ENCODE measurements at regions not wholly inside any gene's neighbourhood (a gene's known extent, or its start where the extent isn't known, plus 50 kb on each side); places are given as distances from the start of the nearest gene placed in this dataset.
"Not testable (repeated sequence)": the region's sequence is repeated elsewhere in the genome, so short reads cannot be mapped to it uniquely, and the experiment has no call there.

- no peak for DNase-seq
These were observed 1133.2 kb upstream of the TMEM132C start for GRCh38 chr12:127133675-127134335.

GRCh38 chr12:127140864-127141484, 1126.0 kb upstream of the TMEM132C start:
- not testable (repeated sequence) for DNase-seq

- no peak for DNase-seq
These were observed 1124.0 kb upstream of the TMEM132C start for GRCh38 chr12:127143020-127143419.

- no peak for DNase-seq
These were observed 1122.2 kb upstream of the TMEM132C start for GRCh38 chr12:127144770-127145169.

GRCh38 chr12:127145241-127145928, 1121.6 kb upstream of the TMEM132C start:
- no peak for DNase-seq

- DNase-seq = peak; percentile 80 to 81
These were observed 1120.8 kb upstream of the TMEM132C start for GRCh38 chr12:127145929-127146789.

GRCh38 chr12:127146991-127147718, 1119.8 kb upstream of the TMEM132C start:
- DNase-seq = no peak

- DNase-seq = no peak
These were observed 1119.2 kb upstream of the TMEM132C start for GRCh38 chr12:127147724-127148123.

GRCh38 chr12:127148318-127148717, 1118.7 kb upstream of the TMEM132C start:
- DNase-seq = no peak

GRCh38 chr12:127149226-127149964, 1117.6 kb upstream of the TMEM132C start:
- no peak for DNase-seq

- no peak for DNase-seq
These were observed 1116.9 kb upstream of the TMEM132C start for GRCh38 chr12:127150028-127150427.

GRCh38 chr12:127150479-127150878, 1116.5 kb upstream of the TMEM132C start:
- DNase-seq = no peak

GRCh38 chr12:127150956-127151355, 1116.0 kb upstream of the TMEM132C start:
- no peak for DNase-seq

GRCh38 chr12:127153996-127154395, 1113.0 kb upstream of the TMEM132C start:
- no peak for DNase-seq

- DNase-seq = not testable (repeated sequence)
These were observed 1112.1 kb upstream of the TMEM132C start for GRCh38 chr12:127154830-127155229.

- not testable (repeated sequence) for DNase-seq
These were observed 1110.9 kb upstream of the TMEM132C start for GRCh38 chr12:127155935-127156619.

- DNase-seq = not testable (repeated sequence)
These were observed 1109.2 kb upstream of the TMEM132C start for GRCh38 chr12:127157501-127158366.

- DNase-seq = no peak
These were observed 1108.4 kb upstream of the TMEM132C start for GRCh38 chr12:127158385-127159061.

- DNase-seq = no peak
These were observed 1105.5 kb upstream of the TMEM132C start for GRCh38 chr12:127161466-127161865.
